ENCODE measurements at regions not wholly inside any gene's neighbourhood (a gene's known extent, or its start where the extent isn't known, plus 50 kb on each side); places are given as distances from the start of the nearest gene placed in this dataset.

- TF ChIP-seq CTCF (IDR thresholded peaks at IDR 0.05) = no peak
- TF ChIP-seq POLR2A (IDR thresholded peaks at IDR 0.05) = no peak
- TF ChIP-seq EP300 (IDR thresholded peaks at IDR 0.05) = no peak
These were observed 107.8 kb upstream of the COL5A2 start for GRCh38 chr2:189287363-189287762.
